ENCODE measurements at regions not wholly inside any gene's neighbourhood (a gene's known extent, or its start where the extent isn't known, plus 50 kb on each side); places are given as distances from the start of the nearest gene placed in this dataset.

GRCh38 chr7:45978731-45979211 lies 57.7 kb upstream of the IGFBP3 start:
- WGBS (ENCODE audit: insufficient coverage, insufficient replicate concordance, low lambda C conversion rate, missing lambda C conversion rate): 0% methylated on average over 2 of the region's 2 CpGs
- TF ChIP-seq IRF5 (IDR thresholded peaks at IDR 0.05; ENCODE audit: borderline replicate concordance) (no peak), SKIL (IDR thresholded peaks at IDR 0.05; ENCODE audit: low read depth, poor library complexity, severe bottlenecking) (no peak), ZBTB33 (IDR thresholded peaks at IDR 0.05) (no peak), MAX (IDR thresholded peaks at IDR 0.05; ENCODE audit: low read depth, low read length) (no peak), ATF3 (IDR thresholded peaks at IDR 0.05; ENCODE audit: borderline replicate concordance, extremely low read depth, low read depth, low read length) (no peak), NFYA (IDR thresholded peaks at IDR 0.05; ENCODE audit: borderline replicate concordance, low read depth, low read length) (no peak), EGR1 (IDR thresholded peaks at IDR 0.05; ENCODE audit: borderline replicate concordance in 1 of 2, low read depth in 2 of 2, low read length in 2 of 2) (no peak), FOXK2 (IDR thresholded peaks at IDR 0.05) (no peak), CUX1 (IDR thresholded peaks at IDR 0.05; ENCODE audit: insufficient replicate concordance, low read depth, low read length) (no peak)

More at GRCh38 chr7:45978731-45979211, 57.7 kb upstream of the IGFBP3 start:
- Histone ChIP-seq H2AFZ (ENCODE audit: control insufficient read depth, low read depth, low read length) (no peak overlapping the region), H3K9ac (ENCODE audit: control insufficient read depth, insufficient read depth, low read length) (no peak overlapping the region), H4K20me1 (ENCODE audit: control insufficient read depth, insufficient read depth) (no peaks in the 10 kb centered on the region), H3K9me3 (replicated peaks; ENCODE audit: control insufficient read depth, insufficient read depth, low read length) (no peaks in the 10 kb centered on the region; the same call in 2 of the 3 replicates), H3K79me2 (ENCODE audit: control insufficient read depth, insufficient read depth, low read length) (no peaks in the 10 kb centered on the region), H3K4me3 (no peak overlapping the region), H3K27ac (ENCODE audit: control insufficient read depth, insufficient read depth) (no peak overlapping the region), H3K4me2 (ENCODE audit: control insufficient read depth, insufficient read depth) (no peak overlapping the region), H3K4me1 (ENCODE audit: control insufficient read depth, insufficient read depth, low read length) (no peaks in the 10 kb centered on the region), H3K27me3 (replicated peaks in 1 of 2; ENCODE audit: control insufficient read depth in 2 of 2, insufficient read depth in 2 of 2, low read length in 1 of 2) (no peaks in the 10 kb centered on the region), H3K36me3 (ENCODE audit: control insufficient read depth in 2 of 2, insufficient read depth in 2 of 2, low read length in 1 of 2) (no peaks in the 10 kb centered on the region)
- intact Hi-C loops (cut with micrococcal nuclease; ENCODE audit: unreplicated experiment): no loop called here
- DNase-seq (ENCODE audit: low read depth, low spot score) (no peak), ATAC-seq (no peak; the same call in 2 of the 3 replicates), FAIRE-seq (no peak)
- ChIA-PET CTCF (interaction anchor here (1.0 to 3.6 kb wide), 3 partner anchors 56 to 302 kb away, joined by 3 to 9 read pairs (median 4); no protein-coding TSS in a partner anchor), POLR2A (interaction anchor here (1.2 kb wide), 1 partner anchor 372 kb away, joined by 3 read pairs; no protein-coding TSS in a partner anchor), SMC1A (ENCODE audit: uncharacterized antibody, unreplicated experiment) (interaction anchor here (1.1 to 1.4 kb wide), 2 partner anchors 56 kb away, joined by 4 to 7 read pairs; no protein-coding TSS in a partner anchor), RAD21 (ENCODE audit: unreplicated experiment) (interaction anchor here (1.0 to 1.1 kb wide), 3 partner anchors 9 to 370 kb away, joined by 3 to 4 read pairs (median 3); no protein-coding TSS in a partner anchor)
- in situ Hi-C loops (cut with MboI): no loop called here
- no TSS peak for BruUV-seq (replicated peaks)
